Breast epithelium (tissue), 3 donors: ENCODE measurements at regions not wholly inside any gene's neighbourhood (a gene's known extent, or its start where the extent isn't known, plus 50 kb on each side); places are given as distances from the start of the nearest gene placed in this dataset.

Source experiments
- POLR2A ChIP-seq: fragments of 450-650 bp; IDR thresholded peaks from one replicate; pipeline ENCODE4 v1.6.1; 2016; ENCODE audit warnings: antibody characterized with exemption, mild to moderate bottlenecking, moderate library complexity
- TF ChIP-seq, protein P1 (sequence below), 3 donors: fragments of 450-650 bp; IDR thresholded peaks; one replicate each; pipeline ENCODE4 v1.5.1; 2016 to 2017; ENCODE audit warnings: antibody characterized with exemption in 3 of 3, mild to moderate bottlenecking in 3 of 3, moderate library complexity in 3 of 3

GRCh38 chr12:83574142-83574541, 887.4 kb downstream of the TMTC2 start:
- no peak for TF ChIP-seq POLR2A
- TF ChIP-seq, protein P1, sequence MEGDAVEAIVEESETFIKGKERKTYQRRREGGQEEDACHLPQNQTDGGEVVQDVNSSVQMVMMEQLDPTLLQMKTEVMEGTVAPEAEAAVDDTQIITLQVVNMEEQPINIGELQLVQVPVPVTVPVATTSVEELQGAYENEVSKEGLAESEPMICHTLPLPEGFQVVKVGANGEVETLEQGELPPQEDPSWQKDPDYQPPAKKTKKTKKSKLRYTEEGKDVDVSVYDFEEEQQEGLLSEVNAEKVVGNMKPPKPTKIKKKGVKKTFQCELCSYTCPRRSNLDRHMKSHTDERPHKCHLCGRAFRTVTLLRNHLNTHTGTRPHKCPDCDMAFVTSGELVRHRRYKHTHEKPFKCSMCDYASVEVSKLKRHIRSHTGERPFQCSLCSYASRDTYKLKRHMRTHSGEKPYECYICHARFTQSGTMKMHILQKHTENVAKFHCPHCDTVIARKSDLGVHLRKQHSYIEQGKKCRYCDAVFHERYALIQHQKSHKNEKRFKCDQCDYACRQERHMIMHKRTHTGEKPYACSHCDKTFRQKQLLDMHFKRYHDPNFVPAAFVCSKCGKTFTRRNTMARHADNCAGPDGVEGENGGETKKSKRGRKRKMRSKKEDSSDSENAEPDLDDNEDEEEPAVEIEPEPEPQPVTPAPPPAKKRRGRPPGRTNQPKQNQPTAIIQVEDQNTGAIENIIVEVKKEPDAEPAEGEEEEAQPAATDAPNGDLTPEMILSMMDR (IDR thresholded peaks at IDR 0.05), result no peak
